SK-N-SH (cell line): ENCODE measurements at regions not wholly inside any gene's neighbourhood (a gene's known extent, or its start where the extent isn't known, plus 50 kb on each side); places are given as distances from the start of the nearest gene placed in this dataset.

Experiments
- CTCF ChIA-PET: fragments of 300-600, 350-600 bp; formaldehyde crosslinking; extraction: SDS; loops from one replicate; lab custom pipeline; 2021; lab: Yijun Ruan, JAX
- POLR2A ChIA-PET: fragments of 350-600 bp; sonication (Branson Sonifier 250); formaldehyde crosslinking; extraction: SDS; loops from one replicate; lab custom pipeline; 2020; ENCODE audit warnings: antibody characterized with exemption, inconsistent platforms; lab: Yijun Ruan, JAX
- DNase-seq: peaks from one replicate; pipeline ENCODE4 v3.0.0; 2012
- H2AFZ ChIP-seq: fragments of 200-600 bp; sonication (generic); 2 replicates; pipeline ENCODE4 v1.8.1; 2016; ENCODE audit warnings: antibody characterized with exemption, mild to moderate bottlenecking, low read depth
- H3F3A ChIP-seq: fragments of 200-600 bp; sonication (generic); replicated peaks from 2 replicates; pipeline ENCODE3; 2016; ENCODE audit warnings: antibody characterized with exemption, mild to moderate bottlenecking; ENCODE audit not compliant: insufficient read depth
- H3K27ac ChIP-seq, 2 experiments: fragments of 200-500 bp in 1 of 2; fragments of 200-600 bp in 1 of 2; sonication (Bioruptor generic) in 1 of 2; sonication (generic), shearing (Covaris generic) in 1 of 2; 2 replicates each; pipeline versions ENCODE4 v1.5.1 to v1.6.1; 2014 to 2016; ENCODE audit warnings: low read depth in 2 of 2, inconsistent platforms in 1 of 2, low read length in 1 of 2, mild to moderate bottlenecking in 1 of 2, mixed read lengths in 1 of 2
- H3K27me3 ChIP-seq: fragments of 200-600 bp; sonication (generic), shearing (Covaris generic); 2 replicates; pipeline ENCODE4 v1.6.1; 2016; ENCODE audit warnings: mixed run types; ENCODE audit not compliant: insufficient read depth
- H3K36me3 ChIP-seq, 2 experiments: fragments of 200-500 bp in 1 of 2; fragments of 200-600 bp in 1 of 2; sonication (Bioruptor generic) in 1 of 2; sonication (generic) in 1 of 2; replicated peaks in 1 of 2; 2 replicates each; pipeline versions ENCODE3 to v1.5.1; 2014 to 2016; ENCODE audit warnings: low read length in 1 of 2, mild to moderate bottlenecking in 1 of 2; ENCODE audit not compliant: insufficient read depth in 2 of 2, control insufficient read depth in 1 of 2
- H3K4me1 ChIP-seq, 2 experiments: fragments of 200-500 bp in 1 of 2; fragments of 200-600 bp in 1 of 2; sonication (Bioruptor generic) in 1 of 2; sonication (generic), shearing (Covaris generic) in 1 of 2; 2 replicates each; pipeline versions ENCODE4 v1.5.1 to v1.6.1; 2014 to 2016; ENCODE audit warnings: low read depth in 1 of 2, low read length in 1 of 2, mixed run types in 1 of 2; ENCODE audit not compliant: insufficient read depth in 2 of 2, control insufficient read depth in 1 of 2
- H3K4me2 ChIP-seq: fragments of 200-600 bp; sonication (generic), shearing (Covaris generic); 2 replicates; pipeline ENCODE4 v1.6.1; 2017; ENCODE audit warnings: mixed run types
- H3K4me3 ChIP-seq, 2 experiments: fragments of 200-500 bp in 1 of 2; fragments of 200-600 bp in 1 of 2; sonication (Bioruptor generic) in 1 of 2; sonication (generic), shearing (Covaris generic) in 1 of 2; 2 replicates each; pipeline versions ENCODE4 v1.5.1 to v1.8.1; 2014 to 2016; ENCODE audit warnings: low read depth in 2 of 2, inconsistent platforms in 1 of 2, low read length in 1 of 2, mild to moderate bottlenecking in 1 of 2, mixed read lengths in 1 of 2, moderate library complexity in 1 of 2
- H3K79me2 ChIP-seq: fragments of 200-600 bp; sonication (generic); 2 replicates; pipeline ENCODE4 v1.8.1; 2017; ENCODE audit warnings: mild to moderate bottlenecking; ENCODE audit not compliant: insufficient read depth
- H3K9ac ChIP-seq: fragments of 200-600 bp; sonication (generic); 2 replicates; pipeline ENCODE4 v1.6.1; 2017; ENCODE audit warnings: mixed run types
- H3K9me2 ChIP-seq: fragments of 200-600 bp; sonication (generic); 2 replicates; pipeline ENCODE4 v1.6.1; 2017; ENCODE audit warnings: mixed run types
- H3K9me3 ChIP-seq: fragments of 200-600 bp; sonication (generic); 2 replicates; pipeline ENCODE4 v1.6.1; 2017; ENCODE audit warnings: mixed run types, mild to moderate bottlenecking, moderate library complexity
- H4K20me1 ChIP-seq: fragments of 200-600 bp; sonication (generic); 2 replicates; pipeline ENCODE4 v1.6.1; 2017; ENCODE audit warnings: mild to moderate bottlenecking, mixed run types; ENCODE audit not compliant: insufficient read depth
- CTCF ChIP-seq: fragments of 200-600 bp; sonication (generic); IDR thresholded peaks from 2 replicates; pipeline ENCODE4 v1.6.1; 2017; ENCODE audit warnings: antibody characterized with exemption, mild to moderate bottlenecking, moderate library complexity
- FOXJ3 ChIP-seq: sonication (generic); formaldehyde crosslinking; IDR thresholded peaks from 2 replicates; pipeline ENCODE4 v1.5.1; 2020; ENCODE audit warnings: mild to moderate bottlenecking, missing genetic modification reagents
- GATA2 ChIP-seq: sonication (generic); formaldehyde crosslinking; IDR thresholded peaks from 2 replicates; pipeline ENCODE4 v1.5.0; 2020; ENCODE audit warnings: mild to moderate bottlenecking, missing genetic modification reagents
- JUND ChIP-seq: IDR thresholded peaks from 2 replicates; pipeline ENCODE4 v1.4.0; 2012
- MAX ChIP-seq: IDR thresholded peaks from 2 replicates; pipeline ENCODE4 v1.4.0; 2012; ENCODE audit warnings: low read depth
- PBX3 ChIP-seq: IDR thresholded peaks from 2 replicates; pipeline ENCODE4; 2012
- RFX5 ChIP-seq: IDR thresholded peaks from 2 replicates; pipeline ENCODE4 v1.6.1; 2012; ENCODE audit warnings: mild to moderate bottlenecking, improper control_type of control experiment, low read length
- TAF1 ChIP-seq: IDR thresholded peaks from 2 replicates; pipeline ENCODE4 v1.6.1; 2012; ENCODE audit warnings: low read depth, mild to moderate bottlenecking, low read length, moderate library complexity, borderline replicate concordance
- TCF12 ChIP-seq: IDR thresholded peaks from 2 replicates; pipeline ENCODE4 v1.4.0; 2012
- USF1 ChIP-seq: IDR thresholded peaks from 2 replicates; pipeline ENCODE4 v1.4.0; 2012; ENCODE audit warnings: low read depth, borderline replicate concordance
- USF2 ChIP-seq: fragments of 150-350 bp; IDR thresholded peaks from 2 replicates; pipeline ENCODE4 v1.6.1; 2017; ENCODE audit warnings: antibody characterized with exemption, low read length, low read depth, borderline replicate concordance
- YY1 ChIP-seq: IDR thresholded peaks from 2 replicates; pipeline ENCODE4 v1.4.0; 2012; ENCODE audit warnings: low read depth, mild to moderate bottlenecking
- ZBTB33 ChIP-seq: IDR thresholded peaks from 2 replicates; pipeline ENCODE4 v1.4.0; 2012; ENCODE audit warnings: low read depth, borderline replicate concordance
- WGBS: methylation state at CpG from one replicate; pipeline ENCODE4 v1.1.6; 2017; ENCODE audit warnings: low lambda C conversion rate; 5-methylcytosine and 5-hydroxymethylcytosine counted together

GRCh38 chr12:131510431-131510830, 200.5 kb upstream of the SFSWAP start:
- Histone ChIP-seq H2AFZ (no peak overlapping the region), H3K4me1 (peaks cover 0 to 61% of the 10 kb centered on the region in 2 experiments; a peak in 1 of 4 replicates), H3K4me3 (no peak overlapping the region), H3K4me2 (no peak overlapping the region), H3K27me3 (no peaks in the 10 kb centered on the region), H3K27ac (no peak overlapping the region; a peak in 1 of 4 replicates), H3F3A (no peaks in the 10 kb centered on the region), H3K36me3 (no peaks in the 10 kb centered on the region), H3K9me2 (no peaks in the 10 kb centered on the region), H3K9me3 (no peaks in the 10 kb centered on the region), H3K79me2 (no peaks in the 10 kb centered on the region), H4K20me1 (no peaks in the 10 kb centered on the region), H3K9ac (no peak overlapping the region)
- CTCF ChIA-PET: interaction anchor here (1.1 to 1.3 kb wide), 3 partner anchors 12 to 406 kb away, joined by 3 read pairs; no protein-coding TSS in a partner anchor
- POLR2A ChIA-PET: no interaction called here
- no peak for DNase-seq
- TF ChIP-seq CTCF (no peak), TCF12 (no peak), GATA2 (CRISPR knock-in tag) (no peak), FOXJ3 (CRISPR knock-in tag) (no peak), RFX5 (no peak), YY1 (no peak), USF1 (no peak), MAX (no peak), JUND (no peak), USF2 (no peak), ZBTB33 (no peak), PBX3 (no peak), TAF1 (no peak)
- WGBS: 17% methylated on average over 4 of the region's 4 CpGs
